IMR-90 (cell line): ENCODE measurements at regions not wholly inside any gene's neighbourhood (a gene's known extent, or its start where the extent isn't known, plus 50 kb on each side); places are given as distances from the start of the nearest gene placed in this dataset.

Source experiments
- ATAC-seq: fragments of 200-7000 bp; cut with Tn5 transposase; 2 replicates; pipeline ENCODE4 v1.9.1; 2020; ENCODE audit warnings: low read depth, mild to moderate bottlenecking, moderate library complexity
- BruUV-seq: library from RNA; stranded (reverse); fragments of 400-500 nt; replicated peaks from 2 replicates; lab custom pipeline; 2021; lab: Mats Ljungman, UMichigan
- CTCF ChIA-PET: fragments of 300-600 bp; formaldehyde crosslinking; extraction: SDS; loops from one replicate; lab custom pipeline; 2021; ENCODE audit warnings: antibody characterized with exemption; lab: Yijun Ruan, JAX
- POLR2A ChIA-PET: fragments of 300-600 bp; sonication (Branson Sonifier 250); formaldehyde crosslinking; loops from one replicate; lab custom pipeline; 2022; ENCODE audit warnings: antibody characterized with exemption; ENCODE audit not compliant: unreplicated experiment; lab: Charles Lee
- DNase-seq: peaks from one replicate; pipeline ENCODE4 v3.0.0; 2013
- H2AFZ ChIP-seq: replicated peaks from 2 replicates; pipeline ENCODE3; 2013; ENCODE audit warnings: low read length, mild to moderate bottlenecking; ENCODE audit not compliant: poor library complexity
- H2AK5ac ChIP-seq: 2 replicates; pipeline ENCODE4 v1.6.1; 2013; ENCODE audit warnings: low read depth, low read length, inconsistent platforms
- H2AK9ac ChIP-seq: replicated peaks from 2 replicates; pipeline ENCODE3; 2013; ENCODE audit warnings: mild to moderate bottlenecking, low read depth, low read length, moderate library complexity; ENCODE audit not compliant: poor library complexity
- H2BK120ac ChIP-seq: 2 replicates; pipeline ENCODE4 v1.6.1; 2013; ENCODE audit warnings: low read depth, low read length, inconsistent platforms
- H2BK15ac ChIP-seq: 3 replicates; pipeline ENCODE4 v1.6.1; 2013; ENCODE audit warnings: low read depth, low read length, inconsistent platforms
- H2BK20ac ChIP-seq: 2 replicates; pipeline ENCODE4 v1.6.1; 2013; ENCODE audit warnings: low read depth, mild to moderate bottlenecking, inconsistent platforms, low read length, moderate library complexity
- H2BK5ac ChIP-seq: 2 replicates; pipeline ENCODE4 v1.6.1; 2013; ENCODE audit warnings: mild to moderate bottlenecking, low read depth, low read length, inconsistent platforms; ENCODE audit not compliant: poor library complexity, severe bottlenecking
- H3K14ac ChIP-seq: replicated peaks from 2 replicates; pipeline ENCODE4 v1.6.1; 2013; ENCODE audit warnings: low read depth, low read length, inconsistent platforms
- H3K18ac ChIP-seq: 2 replicates; pipeline ENCODE4 v1.6.1; 2013; ENCODE audit warnings: low read depth, low read length, control low read depth
- H3K23ac ChIP-seq: 2 replicates; pipeline ENCODE4 v1.6.1; 2013; ENCODE audit warnings: low read depth, low read length, inconsistent platforms
- H3K27ac ChIP-seq: 2 replicates; pipeline ENCODE4 v1.5.1; 2013; ENCODE audit warnings: mild to moderate bottlenecking, control low read depth, low read length; ENCODE audit not compliant: insufficient read depth
- H3K27me3 ChIP-seq: 2 replicates; pipeline ENCODE4 v1.6.1; 2013; ENCODE audit warnings: low read length; ENCODE audit not compliant: control insufficient read depth, insufficient read depth
- H3K36me3 ChIP-seq: 2 replicates; pipeline ENCODE4 v1.6.1; 2013; ENCODE audit warnings: low read length, mixed read lengths; ENCODE audit not compliant: control insufficient read depth, insufficient read depth
- H3K4ac ChIP-seq: 2 replicates; pipeline ENCODE4 v1.6.1; 2013; ENCODE audit warnings: low read depth, low read length, inconsistent platforms
- H3K4me1 ChIP-seq: 2 replicates; pipeline ENCODE4 v1.6.1; 2013; ENCODE audit warnings: low read length, mixed read lengths; ENCODE audit not compliant: control insufficient read depth, insufficient read depth
- H3K4me2 ChIP-seq: 2 replicates; pipeline ENCODE4 v1.6.1; 2013; ENCODE audit warnings: low read depth, mild to moderate bottlenecking, control low read depth, low read length, moderate library complexity
- H3K4me3 ChIP-seq: 2 replicates; pipeline ENCODE4 v1.5.1; 2013; ENCODE audit warnings: low read depth, mild to moderate bottlenecking, control low read depth, low read length, moderate library complexity; ENCODE audit not compliant: insufficient read depth
- H3K56ac ChIP-seq: 2 replicates; pipeline ENCODE4 v1.6.1; 2013; ENCODE audit warnings: low read length, inconsistent platforms; ENCODE audit not compliant: insufficient read depth; ENCODE audit errors: extremely low read depth
- H3K79me1 ChIP-seq, 2 experiments: 2 replicates each; pipeline ENCODE4 v1.6.1; 2013; ENCODE audit warnings: low read length in 2 of 2, inconsistent platforms in 1 of 2, low read depth in 1 of 2
- H3K9ac ChIP-seq: 2 replicates; pipeline ENCODE4 v1.6.1; 2013; ENCODE audit warnings: low read depth, low read length, control low read depth
- H3K9me1 ChIP-seq: 2 replicates; pipeline ENCODE4 v1.6.1; 2013; ENCODE audit warnings: low read length, inconsistent platforms; ENCODE audit not compliant: insufficient read depth
- H3K9me3 ChIP-seq: 2 replicates; pipeline ENCODE4 v1.6.1; 2013; ENCODE audit warnings: low read length; ENCODE audit not compliant: control insufficient read depth, insufficient read depth
- H4K20me1 ChIP-seq: 2 replicates; pipeline ENCODE4 v1.6.1; 2013; ENCODE audit warnings: low read length, inconsistent platforms; ENCODE audit not compliant: insufficient read depth
- H4K5ac ChIP-seq: 2 replicates; pipeline ENCODE4 v1.6.1; 2013; ENCODE audit warnings: mild to moderate bottlenecking, low read depth, low read length, control low read depth
- H4K8ac ChIP-seq, 2 experiments: 2 replicates each; pipeline ENCODE4 v1.6.1; 2013; ENCODE audit warnings: low read depth in 2 of 2, low read length in 2 of 2, control low read depth in 1 of 2, inconsistent platforms in 1 of 2
- H4K91ac ChIP-seq: 2 replicates; pipeline ENCODE4 v1.6.1; 2013; ENCODE audit warnings: low read depth, low read length, inconsistent platforms; ENCODE audit not compliant: insufficient read depth
- BHLHE40 ChIP-seq: fragments of 150-350 bp; IDR thresholded peaks from 2 replicates; pipeline ENCODE4 v1.6.1; 2016; ENCODE audit warnings: mild to moderate bottlenecking, low read depth, low read length
- CHD1 ChIP-seq: IDR thresholded peaks from 2 replicates; pipeline ENCODE4 v1.6.1; 2012; ENCODE audit warnings: low read depth, low read length, improper control_type of control experiment
- MAZ ChIP-seq: IDR thresholded peaks from 2 replicates; pipeline ENCODE4 v1.6.1; 2012; ENCODE audit warnings: low read depth, mild to moderate bottlenecking, low read length, improper control_type of control experiment, moderate library complexity, borderline replicate concordance
- MXI1 ChIP-seq: IDR thresholded peaks from 2 replicates; pipeline ENCODE4 v1.6.1; 2012; ENCODE audit warnings: low read depth, mild to moderate bottlenecking, low read length, moderate library complexity, borderline replicate concordance
- RAD21 ChIP-seq: IDR thresholded peaks from 2 replicates; pipeline ENCODE4 v1.6.1; 2012; ENCODE audit warnings: low read length, improper control_type of control experiment
- RFX5 ChIP-seq: IDR thresholded peaks from 2 replicates; pipeline ENCODE4 v1.8.0; 2012; ENCODE audit warnings: low read depth, mild to moderate bottlenecking, low read length, moderate library complexity
- WGBS, 2 experiments: methylation state at CpG; one replicate each; pipeline versions ENCODE4 v1.1.5 to v1.1.7; 2013; ENCODE audit warnings: missing lambda C conversion rate in 2 of 2; ENCODE audit not compliant: insufficient read length in 1 of 2; ENCODE audit errors: extremely low coverage in 2 of 2; 5-methylcytosine and 5-hydroxymethylcytosine counted together
- dilution Hi-C: fragments of 300-500 bp; cut with HindIII; formaldehyde crosslinking; loops from one replicate; pipeline ENCODE4 v1.14.3; 2018; ENCODE audit warnings: low sequenced_read_pairs; ENCODE audit not compliant: unreplicated experiment
- in situ Hi-C: fragments of 300-500 bp; cut with MboI; formaldehyde crosslinking; loops from 3 replicates; pipeline ENCODE4 v1.14.3; 2019; ENCODE audit warnings: low sequenced_read_pairs, inconsistent platforms, mixed read lengths
- intact Hi-C: fragments of 100-400 bp; cut with micrococcal nuclease; formaldehyde crosslinking; loops from 2 replicates; pipeline ENCODE4 v1.10.0; 2022
- TF ChIP-seq, protein P1 (sequence below): fragments of 150-350 bp; IDR thresholded peaks from 2 replicates; pipeline ENCODE4 v1.6.1; 2016; ENCODE audit warnings: low read depth, mild to moderate bottlenecking, low read length, moderate library complexity, borderline replicate concordance

DNA sequence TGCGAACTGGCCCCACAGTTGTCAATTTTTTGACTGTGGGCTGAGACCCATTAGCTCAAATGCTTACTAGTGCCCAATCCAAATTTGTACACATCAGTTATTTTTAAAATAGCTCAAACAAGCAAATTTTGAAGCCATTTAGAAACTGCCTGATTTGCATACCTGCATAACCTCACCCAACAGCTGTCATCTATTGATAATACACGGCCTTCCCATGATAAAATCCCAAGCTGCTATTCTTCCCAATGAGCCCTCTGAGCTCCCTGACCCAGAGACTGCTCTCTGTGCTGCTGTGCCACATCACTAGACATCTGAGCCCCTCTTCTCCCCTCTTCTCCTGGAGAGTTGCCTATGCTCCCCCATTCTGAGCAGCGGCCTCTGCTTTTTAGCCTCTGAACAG is 140.5 kb upstream of the EEF1E1 start:
- Histone ChIP-seq H3K4ac (no peak overlapping the region), H4K91ac (no peak overlapping the region), H4K8ac (no peak overlapping the region), H3K4me3 (no peak overlapping the region), H3K56ac (no peak overlapping the region), H3K18ac (no peak overlapping the region), H2BK20ac (no peak overlapping the region), H4K20me1 (no peaks in the 10 kb centered on the region), H3K27me3 (peaks cover 1% of the 10 kb centered on the region; the same call in 1 of the 2 replicates), H3K4me2 (no peak overlapping the region), H3K9me3 (no peaks in the 10 kb centered on the region), H2BK120ac (no peak overlapping the region), H3K9me1 (no peaks in the 10 kb centered on the region), H2AK9ac (no peak overlapping the region), H3K4me1 (no peaks in the 10 kb centered on the region), H3K14ac (no peak overlapping the region), H3K79me1 (no peaks in the 10 kb centered on the region), H2AFZ (no peak overlapping the region), H2BK15ac (no peak overlapping the region), H3K36me3 (no peaks in the 10 kb centered on the region), H2BK5ac (no peak overlapping the region), H3K9ac (no peak overlapping the region), H2AK5ac (no peak overlapping the region), H3K27ac (no peak overlapping the region), H4K5ac (no peak overlapping the region), H3K23ac (no peak overlapping the region)
- TF ChIP-seq, protein P1, sequence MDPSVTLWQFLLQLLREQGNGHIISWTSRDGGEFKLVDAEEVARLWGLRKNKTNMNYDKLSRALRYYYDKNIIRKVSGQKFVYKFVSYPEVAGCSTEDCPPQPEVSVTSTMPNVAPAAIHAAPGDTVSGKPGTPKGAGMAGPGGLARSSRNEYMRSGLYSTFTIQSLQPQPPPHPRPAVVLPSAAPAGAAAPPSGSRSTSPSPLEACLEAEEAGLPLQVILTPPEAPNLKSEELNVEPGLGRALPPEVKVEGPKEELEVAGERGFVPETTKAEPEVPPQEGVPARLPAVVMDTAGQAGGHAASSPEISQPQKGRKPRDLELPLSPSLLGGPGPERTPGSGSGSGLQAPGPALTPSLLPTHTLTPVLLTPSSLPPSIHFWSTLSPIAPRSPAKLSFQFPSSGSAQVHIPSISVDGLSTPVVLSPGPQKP, result no peak
- TF ChIP-seq MAZ (no peak), RAD21 (no peak), CHD1 (no peak), BHLHE40 (no peak), MXI1 (no peak), RFX5 (no peak)
- ChIA-PET POLR2A (no interaction called here), CTCF (no interaction called here)
- no peak for ATAC-seq
- dilution Hi-C loops (no loop called here), in situ Hi-C loops (no loop called here), intact Hi-C loops (no loop called here)
- 14% methylated on average over 1 of the region's 3 CpGs; no CpG with 5 or more reads in 1 of the 2 experiments for WGBS, 2 experiments
- no peak for DNase-seq
- BruUV-seq, result no TSS peak
